ENCODE measurements at regions not wholly inside any gene's neighbourhood (a gene's known extent, or its start where the extent isn't known, plus 50 kb on each side); places are given as distances from the start of the nearest gene placed in this dataset.

DNA sequence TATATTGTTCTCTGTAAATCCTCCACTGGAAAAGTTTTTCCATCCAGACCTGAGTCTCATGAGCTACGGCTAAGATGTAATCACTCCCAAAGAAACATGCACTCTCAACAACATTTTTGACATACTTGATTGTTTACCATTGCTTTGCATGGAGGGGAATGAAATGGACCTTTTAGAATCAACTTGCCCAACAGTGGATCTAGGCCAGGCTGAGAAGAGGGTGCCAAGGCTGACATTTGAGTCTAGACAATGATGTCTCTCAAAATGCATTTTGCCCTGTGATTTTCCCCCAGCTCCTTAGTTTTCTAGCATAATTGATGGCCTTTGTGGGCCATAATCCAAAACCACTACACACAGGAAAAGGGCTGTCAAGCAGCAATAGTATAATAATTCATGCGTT, 297.9 kb upstream of the KLF6 start:
- DNase-seq (ENCODE audit: low read depth, low spot score) (peak; percentile 63), FAIRE-seq (peak; percentile 31)
- no peaks in the 10 kb centered on the region for H3K36me3 ChIP-seq (ENCODE audit: control insufficient read depth in 2 of 2, extremely low read depth in 1 of 2, insufficient read depth in 2 of 2, low read length in 2 of 2)
- intact Hi-C loops (cut with micrococcal nuclease): no loop called here
- H3K4me1 ChIP-seq (ENCODE audit: control insufficient read depth, extremely low read depth, insufficient read depth, low read length): peaks cover 20% of the 10 kb centered on the region
- TF ChIP-seq MAX (IDR thresholded peaks at IDR 0.05; ENCODE audit: insufficient read depth, insufficient read length) (no peak), CTCF (IDR thresholded peaks at IDR 0.05; ENCODE audit: extremely low read depth in 1 of 2, insufficient read depth in 1 of 2, low read depth in 1 of 2, low read length in 2 of 2) (no peak)
- H3K27ac ChIP-seq (ENCODE audit: insufficient read depth, low read depth, low read length): no peak overlapping the region
- no peak overlapping the region for H2AFZ ChIP-seq (ENCODE audit: low read depth, low read length)
- no TSS peak for BruUV-seq (replicated peaks)
- H3K9ac ChIP-seq (replicated peaks; ENCODE audit: extremely low read depth, insufficient read depth, low read length): no peak overlapping the region
- ChIA-PET POLR2A (no interaction called here), CTCF (interaction anchor here (0.7 to 2.2 kb wide), 4 partner anchors 11 to 60 kb away, joined by 3 to 7 read pairs (median 4); no protein-coding TSS in a partner anchor)
- dilution Hi-C loops (cut with MboI; ENCODE audit: extremely low pct_ligation_motif_present, low sequenced_read_pairs): no loop called here
- no peaks in the 10 kb centered on the region for H3K9me3 ChIP-seq (replicated peaks; ENCODE audit: control insufficient read depth, insufficient read depth, low read length)
- no peaks in the 10 kb centered on the region for H4K20me1 ChIP-seq (replicated peaks; ENCODE audit: control insufficient read depth, extremely low read depth, insufficient read depth, low read length)
- H3K9me1 ChIP-seq (replicated peaks; ENCODE audit: control insufficient read depth, extremely low read depth, insufficient read depth, low read length): no peaks in the 10 kb centered on the region
- no peak overlapping the region for H3K4me2 ChIP-seq (ENCODE audit: insufficient read depth, low read length)
- no peak overlapping the region for H3K4me3 ChIP-seq (replicated peaks in 1 of 3; ENCODE audit: insufficient read depth in 1 of 3, low read depth in 1 of 3, low read length in 3 of 3)
- H3K79me2 ChIP-seq (ENCODE audit: control insufficient read depth, insufficient read depth, low read length): no peaks in the 10 kb centered on the region
- H3K27me3 ChIP-seq (ENCODE audit: control insufficient read depth in 2 of 2, insufficient read depth in 2 of 2, low read length in 2 of 2): no peaks in the 10 kb centered on the region

DNA sequence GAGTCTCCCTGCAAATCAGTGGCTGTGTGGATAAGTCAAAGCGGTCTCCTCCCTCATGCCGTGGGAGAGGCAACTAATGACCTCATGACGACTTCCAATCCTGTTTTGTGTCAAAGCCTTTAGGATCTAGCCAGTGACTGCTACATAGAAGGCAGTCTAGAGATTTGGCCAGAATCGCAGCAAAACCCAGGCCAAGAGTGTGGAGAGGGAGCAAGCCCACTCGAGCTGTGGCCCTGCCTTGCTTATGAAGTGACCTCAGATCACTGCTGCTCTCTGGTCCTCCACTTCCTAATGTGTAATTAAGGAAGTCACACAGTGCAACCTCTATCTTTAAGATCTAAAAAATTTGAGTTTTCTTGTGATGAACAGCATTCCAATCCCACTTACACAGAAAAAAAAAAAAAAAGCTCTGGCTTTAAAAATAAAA, 296.7 kb upstream of the KLF6 start:
- Histone ChIP-seq H3K9ac (replicated peaks; ENCODE audit: extremely low read depth, insufficient read depth, low read length) (no peak overlapping the region), H3K4me3 (replicated peaks in 1 of 3; ENCODE audit: insufficient read depth in 1 of 3, low read depth in 1 of 3, low read length in 3 of 3) (no peak overlapping the region), H4K20me1 (replicated peaks; ENCODE audit: control insufficient read depth, extremely low read depth, insufficient read depth, low read length) (no peaks in the 10 kb centered on the region), H3K27me3 (ENCODE audit: control insufficient read depth in 2 of 2, insufficient read depth in 2 of 2, low read length in 2 of 2) (no peaks in the 10 kb centered on the region), H3K4me1 (ENCODE audit: control insufficient read depth, extremely low read depth, insufficient read depth, low read length) (peaks cover 20% of the 10 kb centered on the region), H3K79me2 (ENCODE audit: control insufficient read depth, insufficient read depth, low read length) (no peaks in the 10 kb centered on the region), H2AFZ (ENCODE audit: low read depth, low read length) (peak overlapping the region; percentile 33), H3K4me2 (ENCODE audit: insufficient read depth, low read length) (no peak overlapping the region), H3K27ac (ENCODE audit: insufficient read depth, low read depth, low read length) (peak overlapping the region; percentile 35), H3K9me3 (replicated peaks; ENCODE audit: control insufficient read depth, insufficient read depth, low read length) (no peaks in the 10 kb centered on the region), H3K36me3 (ENCODE audit: control insufficient read depth in 2 of 2, extremely low read depth in 1 of 2, insufficient read depth in 2 of 2, low read length in 2 of 2) (no peaks in the 10 kb centered on the region), H3K9me1 (replicated peaks; ENCODE audit: control insufficient read depth, extremely low read depth, insufficient read depth, low read length) (no peaks in the 10 kb centered on the region)
- BruUV-seq (replicated peaks): no TSS peak
- ChIA-PET POLR2A (interaction anchor here (0.8 kb wide), 1 partner anchor 296 kb away, joined by 3 read pairs; the partner anchor contains the start of gene KLF6), CTCF (interaction anchor here (0.6 to 2.2 kb wide), 6 partner anchors 8 to 615 kb away, joined by 3 to 7 read pairs (median 3); no protein-coding TSS in a partner anchor)
- TF ChIP-seq GATA2 (IDR thresholded peaks at IDR 0.05; ENCODE audit: insufficient read depth, insufficient read length, low read depth, low read length) (peak; percentile 25), MYC (IDR thresholded peaks at IDR 0.05; ENCODE audit: low read depth, low read length) (no peak)
- no peak for DNase-seq (ENCODE audit: low read depth, low spot score)
- intact Hi-C loops (cut with micrococcal nuclease): loop anchor here (1.0 to 2.0 kb wide), 2 partner anchors 49 to 159 kb away; no protein-coding TSS in a partner anchor
- dilution Hi-C loops (cut with MboI; ENCODE audit: extremely low pct_ligation_motif_present, low sequenced_read_pairs): no loop called here
- peak; percentile 70 for FAIRE-seq
